VCaP (cell line): ENCODE measurements at regions not wholly inside any gene's neighbourhood (a gene's known extent, or its start where the extent isn't known, plus 50 kb on each side); places are given as distances from the start of the nearest gene placed in this dataset.

Experiments
- H3K27ac ChIP-seq: fragments of 450-650 bp; 2 replicates; pipeline ENCODE4 v1.5.1; 2017
- TF ChIP-seq, protein P1 (sequence below): fragments of 450-650 bp; conservative IDR thresholded peaks from 2 replicates; pipeline ENCODE4 v1.5.1; 2017; ENCODE audit warnings: mild to moderate bottlenecking, moderate library complexity

DNA sequence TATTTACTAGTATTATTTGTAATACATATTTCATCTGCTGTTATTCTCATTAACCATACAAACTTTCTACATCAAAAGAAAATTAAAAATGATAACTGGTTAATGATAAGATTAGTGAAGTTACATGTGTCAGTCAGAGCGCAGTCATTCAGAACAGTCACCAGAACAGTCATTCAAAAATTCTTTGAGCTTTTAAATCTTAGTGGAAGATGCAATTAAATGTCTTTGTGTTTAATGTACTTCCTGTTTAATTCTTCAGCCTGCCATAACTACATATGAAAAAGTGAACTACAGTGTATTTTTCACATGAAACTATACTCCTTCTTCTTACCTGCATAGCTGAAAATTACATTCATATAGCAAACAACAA, 179.7 kb upstream of the NDST4 start:
- TF ChIP-seq, protein P1, sequence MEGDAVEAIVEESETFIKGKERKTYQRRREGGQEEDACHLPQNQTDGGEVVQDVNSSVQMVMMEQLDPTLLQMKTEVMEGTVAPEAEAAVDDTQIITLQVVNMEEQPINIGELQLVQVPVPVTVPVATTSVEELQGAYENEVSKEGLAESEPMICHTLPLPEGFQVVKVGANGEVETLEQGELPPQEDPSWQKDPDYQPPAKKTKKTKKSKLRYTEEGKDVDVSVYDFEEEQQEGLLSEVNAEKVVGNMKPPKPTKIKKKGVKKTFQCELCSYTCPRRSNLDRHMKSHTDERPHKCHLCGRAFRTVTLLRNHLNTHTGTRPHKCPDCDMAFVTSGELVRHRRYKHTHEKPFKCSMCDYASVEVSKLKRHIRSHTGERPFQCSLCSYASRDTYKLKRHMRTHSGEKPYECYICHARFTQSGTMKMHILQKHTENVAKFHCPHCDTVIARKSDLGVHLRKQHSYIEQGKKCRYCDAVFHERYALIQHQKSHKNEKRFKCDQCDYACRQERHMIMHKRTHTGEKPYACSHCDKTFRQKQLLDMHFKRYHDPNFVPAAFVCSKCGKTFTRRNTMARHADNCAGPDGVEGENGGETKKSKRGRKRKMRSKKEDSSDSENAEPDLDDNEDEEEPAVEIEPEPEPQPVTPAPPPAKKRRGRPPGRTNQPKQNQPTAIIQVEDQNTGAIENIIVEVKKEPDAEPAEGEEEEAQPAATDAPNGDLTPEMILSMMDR, result no peak
- H3K27ac ChIP-seq, result no peak overlapping the region

DNA sequence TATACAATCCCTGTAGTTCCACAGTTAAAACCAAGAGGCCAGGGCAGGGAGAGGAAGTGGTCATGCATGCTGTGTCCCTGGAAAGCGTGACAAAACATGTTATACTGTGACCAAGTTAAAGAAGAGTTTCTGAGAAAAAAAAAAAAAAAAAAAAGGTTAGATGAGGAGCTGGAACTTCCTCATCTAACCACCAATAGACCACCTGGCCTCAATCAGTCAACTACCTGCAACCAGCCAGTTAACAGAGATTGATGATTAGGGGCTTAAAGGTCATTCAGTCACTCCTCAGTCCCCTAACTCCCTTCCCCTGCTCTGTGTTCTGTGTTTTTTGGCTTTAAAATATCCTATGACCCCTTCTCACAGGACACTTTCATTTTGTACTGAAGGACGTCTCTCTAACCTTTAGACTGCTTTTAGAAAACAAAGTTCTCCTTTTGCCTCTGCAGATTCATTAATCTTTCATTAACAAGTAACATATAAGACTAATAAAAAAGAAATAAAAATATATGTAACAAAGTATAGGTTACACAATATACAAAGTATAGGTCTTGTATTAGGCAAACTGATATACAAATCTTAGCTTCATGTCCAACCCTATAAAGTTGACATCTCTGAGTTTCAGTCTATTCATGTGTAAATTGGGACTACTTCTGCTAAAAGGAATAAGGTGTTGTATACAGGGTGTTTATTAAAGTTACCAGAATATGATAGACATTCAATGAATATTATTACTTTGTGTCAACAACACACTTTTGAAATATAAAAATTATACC, 179.1 kb upstream of the NDST4 start:
- TF ChIP-seq, protein P1, result no peak
- no peak overlapping the region for H3K27ac ChIP-seq

DNA sequence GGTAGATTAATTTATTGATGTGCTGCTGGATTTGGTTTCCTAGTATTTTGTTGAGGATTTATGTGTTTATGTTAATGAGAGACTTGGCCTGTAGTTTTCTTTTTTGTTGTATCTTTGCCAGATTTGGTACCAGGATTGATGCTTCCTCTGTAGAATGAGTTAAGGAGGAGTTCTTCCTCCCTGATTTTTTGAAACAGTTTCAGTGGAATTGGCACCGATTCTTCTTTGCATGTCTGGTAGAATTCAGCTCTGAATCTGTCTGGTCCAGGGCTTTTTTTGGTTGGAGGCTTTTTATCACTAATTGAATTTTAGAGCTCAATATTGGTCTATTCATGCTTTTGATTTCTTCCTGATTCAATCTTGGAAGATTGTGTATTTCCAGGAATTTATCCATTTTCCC, 174.0 kb upstream of the NDST4 start:
- TF ChIP-seq, protein P1, result no peak
- no peak overlapping the region for H3K27ac ChIP-seq

DNA sequence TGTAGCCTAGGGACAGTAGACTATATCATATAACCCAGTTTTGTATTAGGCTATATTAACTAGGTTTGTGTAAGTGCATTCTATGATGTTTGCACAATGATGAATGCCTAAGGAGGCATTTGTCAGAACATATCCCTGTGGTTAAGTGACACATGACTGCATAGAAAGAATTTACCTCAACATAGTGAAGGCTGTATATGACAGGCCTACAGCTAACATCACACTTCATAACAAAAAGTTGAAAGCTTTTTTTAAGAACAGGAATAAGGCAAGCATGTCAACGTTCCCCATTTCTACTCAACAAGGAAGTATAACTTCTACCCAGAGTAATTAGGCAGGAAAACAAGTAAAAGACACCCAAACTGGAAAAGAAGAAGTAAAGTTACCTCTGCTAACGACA, 165.9 kb upstream of the NDST4 start:
- H3K27ac ChIP-seq, result no peak overlapping the region
- TF ChIP-seq, protein P1, result no peak

DNA sequence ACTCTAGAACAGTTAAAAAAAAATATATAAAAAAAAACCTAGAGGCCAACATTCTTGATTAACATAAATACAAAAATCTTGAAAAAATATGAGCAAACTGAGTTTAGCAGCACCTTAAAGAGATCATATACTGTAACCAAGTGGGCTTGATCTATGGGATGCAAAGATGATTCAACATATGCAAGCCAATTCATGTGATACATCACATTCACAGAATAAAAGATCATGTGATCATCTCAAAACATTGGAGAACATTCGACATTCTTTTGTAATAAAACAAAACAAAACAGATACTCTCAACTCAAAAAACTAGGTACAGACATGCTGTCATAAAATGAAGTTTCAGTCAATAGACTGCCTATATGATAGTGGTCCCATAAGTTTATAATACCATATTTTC, 165.4 kb upstream of the NDST4 start:
- no peak overlapping the region for H3K27ac ChIP-seq
- TF ChIP-seq, protein P1, result no peak

DNA sequence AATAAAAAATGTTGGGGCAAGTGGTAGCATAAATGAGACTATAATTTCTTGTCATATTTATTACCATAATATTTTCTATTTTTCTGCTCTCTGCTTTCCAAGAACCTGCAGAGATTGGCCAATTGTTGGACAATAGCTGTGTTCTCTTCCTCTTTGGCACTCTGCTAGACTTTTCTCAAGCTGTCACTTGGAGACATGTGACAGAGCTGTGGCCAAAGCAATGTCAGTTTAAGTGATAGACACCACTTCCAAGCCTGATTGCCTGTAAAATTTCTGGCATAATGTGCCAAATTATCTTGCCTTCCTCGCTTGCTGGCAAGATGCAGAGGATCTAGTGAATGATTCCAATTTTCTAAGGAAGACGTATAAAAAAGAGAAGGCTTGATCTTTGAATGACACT, 162.2 kb upstream of the NDST4 start:
- H3K27ac ChIP-seq, result no peak overlapping the region
- TF ChIP-seq, protein P1, result no peak

DNA sequence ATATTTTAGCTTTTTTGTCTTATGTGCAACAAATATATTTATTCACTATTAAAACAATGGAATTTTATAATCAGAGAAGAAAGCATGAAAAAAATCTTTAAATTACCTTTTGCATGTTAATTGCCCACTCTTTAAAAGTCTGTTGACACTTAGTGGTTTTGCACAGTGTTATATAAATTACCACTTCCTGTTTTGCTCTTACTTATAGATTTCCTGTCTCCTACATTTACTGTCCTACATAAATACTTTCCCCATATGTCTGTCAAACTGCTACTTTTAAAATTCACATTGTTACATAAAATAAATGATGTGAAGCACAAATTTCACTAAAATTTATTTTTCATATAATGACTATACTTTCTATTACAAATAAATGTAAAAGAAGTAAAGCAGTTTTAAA, 161.1 kb upstream of the NDST4 start:
- H3K27ac ChIP-seq, result no peak overlapping the region

More for the DNA sequence above, 161.1 kb upstream of the NDST4 start:
- TF ChIP-seq, protein P1, result no peak
